ENCODE measurements at regions not wholly inside any gene's neighbourhood (a gene's known extent, or its start where the extent isn't known, plus 50 kb on each side); places are given as distances from the start of the nearest gene placed in this dataset.
"Not testable (repeated sequence)": the region's sequence is repeated elsewhere in the genome, so short reads cannot be mapped to it uniquely, and the experiment has no call there.

- DNase-seq = not testable (repeated sequence)
Measured at GRCh38 chr3:127435299-127435698, 147.5 kb upstream of the PRR20G start.

GRCh38 chr3:127431066-127431465 lies 143.2 kb upstream of the PRR20G start:
- no peak for DNase-seq

- DNase-seq = no peak
Measured at GRCh38 chr3:127428344-127428997, 140.6 kb upstream of the PRR20G start.

GRCh38 chr3:127427666-127428065 lies 139.8 kb upstream of the PRR20G start:
- DNase-seq = no peak

- DNase-seq = no peak
Measured at GRCh38 chr3:127427156-127427555, 139.3 kb upstream of the PRR20G start.

GRCh38 chr3:127426444-127427153 lies 138.8 kb upstream of the PRR20G start:
- no peak for DNase-seq

- no peak for DNase-seq
Measured at GRCh38 chr3:127425505-127426443, 137.9 kb upstream of the PRR20G start.

GRCh38 chr3:127424766-127425504 lies 137.1 kb upstream of the PRR20G start:
- no peak for DNase-seq

GRCh38 chr3:127423856-127424765 lies 136.3 kb upstream of the PRR20G start:
- no peak for DNase-seq

GRCh38 chr3:127422663-127423375 lies 135.0 kb upstream of the PRR20G start:
- no peak for DNase-seq

- DNase-seq = no peak
Measured at GRCh38 chr3:127421943-127422662, 134.3 kb upstream of the PRR20G start.

GRCh38 chr3:127420829-127421228 lies 133.0 kb upstream of the PRR20G start:
- no peak for DNase-seq

- DNase-seq = no peak
Measured at GRCh38 chr3:127419641-127420553, 132.1 kb upstream of the PRR20G start.

- DNase-seq = no peak
Measured at GRCh38 chr3:127419182-127419581, 131.3 kb upstream of the PRR20G start.

- no peak for DNase-seq
Measured at GRCh38 chr3:127418560-127419147, 130.8 kb upstream of the PRR20G start.

- no peak for DNase-seq
Measured at GRCh38 chr3:127417709-127418559, 130.1 kb upstream of the PRR20G start.

GRCh38 chr3:127413871-127414270 lies 126.0 kb upstream of the PRR20G start:
- DNase-seq = no peak

- no peak for DNase-seq
Measured at GRCh38 chr3:127413318-127413673, 125.5 kb upstream of the PRR20G start.

All from stimulated activated CD4-positive, alpha-beta T cell treated with anti-CD3 and anti-CD28 coated beads, Interleukin-4, amount 100 ng/mL, for 1 hour (primary cell).